NCI-H2227 treated with DMSO at 0.1 percent for 48 hours (cell line): ENCODE measurements at regions not wholly inside any gene's neighbourhood (a gene's known extent, or its start where the extent isn't known, plus 50 kb on each side); places are given as distances from the start of the nearest gene placed in this dataset.
"Not testable (repeated sequence)": the region's sequence is repeated elsewhere in the genome, so short reads cannot be mapped to it uniquely, and the experiment has no call there.

ENCODE experiments used
- DNase-seq: peaks from one replicate; lab custom pipeline; 2025; lab: John Stamatoyannopoulos, UW

DNA sequence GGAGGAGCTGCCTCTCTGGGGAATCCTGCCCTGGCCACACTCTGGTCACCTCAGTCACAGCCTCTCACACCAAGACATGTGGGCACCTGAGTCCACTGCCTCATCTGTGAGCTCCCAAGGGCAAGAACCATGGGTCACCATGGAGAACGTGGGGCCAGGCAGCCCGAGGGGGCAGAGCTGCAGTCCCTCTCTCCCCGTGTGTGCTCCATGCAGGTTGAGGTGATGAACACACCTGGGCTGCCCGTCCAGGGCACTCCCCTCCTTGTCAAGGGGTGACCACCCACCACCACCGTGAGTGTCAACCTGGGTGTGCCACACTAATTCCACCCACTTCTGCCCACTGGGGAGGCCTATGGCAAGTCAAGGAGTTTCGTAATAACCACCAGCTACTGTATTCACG lies 159.6 kb upstream of the RAB6C start:
- no peak for DNase-seq

DNA sequence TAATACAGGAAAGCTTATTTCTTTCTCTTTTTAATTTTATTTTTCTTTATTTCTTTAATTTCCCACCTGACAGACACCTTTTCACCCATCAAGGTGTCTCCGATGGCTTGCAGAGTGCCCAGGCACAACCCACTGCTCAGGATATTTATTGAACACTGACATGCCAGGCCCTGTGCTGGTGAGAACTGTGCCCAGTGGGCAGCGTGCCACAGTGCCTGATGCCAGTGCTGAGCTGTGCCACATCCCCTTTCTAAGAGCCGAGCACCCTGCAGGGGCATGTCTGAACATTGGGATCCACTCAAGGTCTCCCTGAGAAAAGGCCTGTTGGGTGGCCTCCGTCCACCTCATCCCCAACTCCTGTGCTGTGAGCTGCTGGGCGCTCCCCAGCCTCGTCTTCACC lies 158.6 kb upstream of the RAB6C start:
- DNase-seq = no peak

GRCh38 chr2:129821445-129821844 lies 158.0 kb upstream of the RAB6C start:
- no peak for DNase-seq

DNA sequence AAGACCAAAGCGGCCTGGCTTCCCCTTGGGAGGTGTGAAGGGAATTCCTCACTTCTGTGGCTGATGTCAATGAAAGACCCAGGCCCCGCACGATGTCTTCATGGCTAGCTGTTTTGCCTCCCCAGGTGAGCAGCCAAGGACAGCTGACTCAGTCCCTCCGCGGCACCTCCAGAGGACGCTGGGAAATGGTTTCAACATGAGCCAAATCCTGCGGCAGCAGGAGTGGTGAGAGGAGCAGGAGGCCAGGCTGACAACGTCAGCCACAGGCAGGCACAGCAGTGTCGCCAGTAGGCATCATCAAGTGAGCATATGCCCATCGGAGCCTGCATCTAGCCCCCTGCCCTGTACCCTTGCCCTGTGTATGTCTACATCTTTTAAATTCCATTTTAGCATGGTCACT lies 156.4 kb upstream of the RAB6C start:
- DNase-seq = no peak

GRCh38 chr2:129827311-129828090 lies 152.0 kb upstream of the RAB6C start:
- DNase-seq = no peak

DNA sequence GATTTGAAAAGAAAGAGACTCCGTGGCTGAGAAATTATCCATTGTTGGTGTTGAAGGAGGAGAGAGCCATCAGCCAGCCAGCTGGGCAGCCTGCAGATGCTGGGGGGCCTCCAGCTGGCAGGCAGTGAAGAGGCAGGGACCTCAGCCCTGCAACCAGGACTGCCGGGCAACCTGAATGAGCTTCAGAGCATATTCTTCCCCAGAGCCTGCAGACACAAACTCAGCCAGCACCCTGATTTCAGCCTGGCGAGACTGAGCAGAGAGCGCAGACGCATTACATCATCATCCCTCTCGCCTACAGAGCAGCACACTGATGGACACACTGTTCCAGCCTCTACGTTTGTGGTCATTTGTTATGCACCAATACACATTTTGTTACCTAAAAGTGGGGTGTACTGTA lies 150.7 kb upstream of the RAB6C start:
- no peak for DNase-seq

DNA sequence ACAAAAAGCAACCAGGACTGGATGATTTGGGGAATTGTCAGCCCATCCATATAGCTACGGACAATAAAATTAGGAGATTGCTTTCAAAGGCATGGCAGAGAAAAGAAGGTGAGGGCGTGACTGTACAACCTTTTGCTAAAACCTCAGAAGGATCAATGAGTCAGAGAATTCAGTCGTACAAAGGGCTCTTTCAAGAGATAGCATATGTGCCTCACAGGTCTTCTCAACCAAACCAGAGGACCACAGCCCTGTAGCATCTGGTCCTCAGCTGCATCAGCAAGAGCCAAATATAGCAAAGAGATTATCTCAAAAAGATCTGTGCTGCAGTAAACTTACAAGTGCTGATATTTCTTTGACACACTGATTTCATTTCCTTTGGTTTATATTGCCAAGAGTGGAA lies 149.9 kb upstream of the RAB6C start:
- no peak for DNase-seq

DNA sequence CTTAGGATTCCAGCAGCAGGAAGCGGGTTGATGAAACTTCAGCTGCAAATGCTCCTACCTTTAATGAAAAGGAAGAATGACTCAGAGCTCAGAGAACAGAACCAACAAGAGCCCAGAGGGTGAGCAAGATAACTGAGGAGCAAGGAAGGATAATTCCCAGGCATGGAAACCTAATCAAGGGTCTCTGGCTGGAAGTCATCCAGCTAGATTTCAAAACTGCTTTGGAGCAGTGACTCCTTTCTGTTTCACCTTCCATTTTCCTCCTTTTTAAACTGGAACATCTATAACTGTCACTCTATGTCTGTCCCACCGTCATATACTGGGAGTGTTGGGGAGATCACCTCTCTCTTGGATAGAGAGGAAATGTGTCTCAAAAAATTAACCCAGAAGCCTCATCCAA lies 148.4 kb upstream of the RAB6C start:
- no peak for DNase-seq

DNA sequence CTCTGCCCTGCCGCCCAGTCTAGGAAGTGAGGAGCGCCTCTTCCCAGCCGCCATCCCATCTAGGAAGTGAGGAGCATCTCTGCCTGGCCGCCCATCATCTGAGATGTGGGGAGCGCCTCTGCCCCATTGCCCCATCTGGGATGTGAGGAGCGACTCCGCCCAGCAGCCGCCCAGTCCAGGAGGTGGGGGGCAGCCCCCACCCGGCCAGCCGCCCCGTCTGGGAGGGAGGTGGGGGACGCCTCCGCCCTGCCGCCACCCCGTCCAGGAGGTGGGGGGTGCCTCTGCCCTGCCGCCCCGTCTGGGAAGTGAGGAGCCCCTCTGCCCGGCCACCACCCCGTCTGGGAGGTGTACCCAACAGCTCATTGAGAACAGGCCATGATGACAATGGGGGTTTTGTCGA lies 146.0 kb upstream of the RAB6C start:
- not testable (repeated sequence) for DNase-seq

- no peak for DNase-seq
Measured at GRCh38 chr2:129847043-129847442, 132.4 kb upstream of the RAB6C start.

DNA sequence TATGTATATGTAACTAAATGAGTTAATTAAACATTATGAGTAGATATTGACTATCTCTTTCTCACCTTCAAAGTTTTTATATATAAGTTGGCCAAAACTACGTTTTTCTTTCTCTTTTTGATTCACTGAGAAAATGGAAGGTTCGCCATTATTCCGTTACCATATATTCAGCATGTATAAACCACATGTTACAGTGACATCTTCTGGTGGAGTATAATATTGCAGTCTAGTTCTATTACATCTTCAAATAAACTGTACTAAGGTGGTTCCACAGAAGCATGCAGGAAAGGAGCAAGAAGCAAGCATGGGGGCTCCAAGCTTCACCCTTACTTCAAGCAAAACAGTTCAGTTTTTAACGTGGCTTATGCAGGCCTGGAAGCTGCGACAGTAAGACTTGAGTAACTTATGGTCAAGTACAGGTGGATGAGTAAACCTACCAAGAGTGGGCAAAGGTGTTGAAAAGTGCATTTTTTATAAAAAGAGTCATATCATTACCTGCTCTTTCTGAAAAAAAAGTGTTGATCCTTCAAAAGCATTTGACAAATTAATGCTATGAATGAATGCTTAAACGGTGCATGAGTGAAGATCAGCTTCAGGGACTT lies 129.8 kb upstream of the RAB6C start:
- peak; percentile 94 for DNase-seq

GRCh38 chr2:129857200-129857599 lies 122.3 kb upstream of the RAB6C start:
- DNase-seq = no peak

- DNase-seq = no peak
Measured at GRCh38 chr2:129859175-129859574, 120.3 kb upstream of the RAB6C start.

- DNase-seq = no peak
Measured at GRCh38 chr2:129860088-129860487, 119.4 kb upstream of the RAB6C start.

- no peak for DNase-seq
Measured at GRCh38 chr2:129861666-129862288, 117.7 kb upstream of the RAB6C start.

GRCh38 chr2:129862668-129863067 lies 116.8 kb upstream of the RAB6C start:
- no peak for DNase-seq

- DNase-seq = no peak
Measured at GRCh38 chr2:129863350-129863749, 116.1 kb upstream of the RAB6C start.

GRCh38 chr2:129864719-129865118 lies 114.7 kb upstream of the RAB6C start:
- no peak for DNase-seq

DNA sequence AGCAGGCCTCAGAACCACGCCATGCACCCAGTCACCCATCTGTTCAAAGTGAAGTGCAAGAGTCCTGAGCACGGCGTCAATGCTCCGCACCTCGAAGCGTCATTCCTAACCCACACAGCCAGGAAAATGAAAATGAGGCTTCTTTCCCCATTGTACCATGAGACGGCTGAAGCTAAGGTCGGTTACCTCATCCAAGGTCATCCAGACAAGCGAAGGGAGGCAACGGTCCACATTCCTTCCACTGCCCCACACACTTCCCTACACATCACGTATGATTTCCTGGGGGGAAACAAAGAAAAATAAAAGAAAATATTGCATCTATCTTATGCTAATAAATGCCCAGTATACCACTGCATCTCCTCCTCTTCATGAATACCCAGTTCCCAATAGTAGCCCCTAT lies 113.5 kb upstream of the RAB6C start:
- DNase-seq = no peak

GRCh38 chr2:129866391-129866790 lies 113.1 kb upstream of the RAB6C start:
- DNase-seq = no peak

- no peak for DNase-seq
Measured at GRCh38 chr2:129868151-129868550, 111.3 kb upstream of the RAB6C start.

DNA sequence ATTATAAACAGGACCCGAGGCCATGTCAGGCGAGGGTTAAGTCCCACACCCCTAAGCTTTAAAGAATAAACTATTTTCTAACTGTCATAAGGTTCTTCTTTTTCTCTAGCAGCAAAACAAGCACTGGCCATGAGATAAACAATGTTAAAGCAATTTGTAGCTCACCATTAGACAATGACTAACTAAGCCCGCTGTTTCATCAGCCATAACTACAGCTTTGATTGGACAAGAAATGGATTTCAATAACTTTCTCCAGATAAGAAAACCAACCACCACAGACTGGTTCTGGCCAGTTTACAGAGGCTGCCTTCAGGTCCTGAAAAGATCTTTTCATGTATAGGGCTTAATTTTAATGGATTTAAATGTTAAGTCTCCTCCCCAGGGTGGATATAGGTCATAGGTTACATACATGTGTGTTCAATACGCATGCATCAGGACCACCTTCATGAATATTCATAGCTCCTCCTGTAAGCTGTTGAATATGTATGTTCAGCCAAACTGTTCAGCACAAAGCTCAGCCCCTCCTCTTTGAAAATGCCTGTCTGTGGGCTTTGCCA lies 108.7 kb upstream of the RAB6C start:
- DNase-seq = no peak

DNA sequence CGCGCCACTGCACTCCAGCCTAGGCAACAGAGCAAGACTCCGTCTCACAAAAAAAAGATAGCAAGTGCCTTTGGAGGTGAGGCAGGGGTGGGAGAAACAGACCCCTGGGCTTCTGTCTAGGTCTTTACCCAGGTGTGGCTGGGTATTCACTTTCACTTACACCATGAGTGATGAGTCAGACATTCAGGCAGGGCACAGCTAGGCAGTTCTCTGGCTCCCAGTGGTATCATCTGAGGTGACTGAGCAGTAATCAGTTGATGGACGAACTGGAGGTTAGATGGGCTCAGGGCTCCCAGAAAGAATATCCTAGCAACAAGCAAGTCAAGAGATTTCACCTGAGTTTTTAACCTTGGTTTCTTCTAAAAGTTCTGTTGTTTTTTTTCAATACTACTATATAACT lies 107.0 kb upstream of the RAB6C start:
- DNase-seq = no peak
